Dedifferentiated amniotic fluid mesenchymal stem cell (primary cell): ENCODE measurements at regions not wholly inside any gene's neighbourhood (a gene's known extent, or its start where the extent isn't known, plus 50 kb on each side); places are given as distances from the start of the nearest gene placed in this dataset.

ENCODE experiments used
- DNase-seq: peaks from one replicate; pipeline ENCODE4 v3.0.0-alpha.2; 2016; ENCODE audit errors: extremely low spot score

DNA sequence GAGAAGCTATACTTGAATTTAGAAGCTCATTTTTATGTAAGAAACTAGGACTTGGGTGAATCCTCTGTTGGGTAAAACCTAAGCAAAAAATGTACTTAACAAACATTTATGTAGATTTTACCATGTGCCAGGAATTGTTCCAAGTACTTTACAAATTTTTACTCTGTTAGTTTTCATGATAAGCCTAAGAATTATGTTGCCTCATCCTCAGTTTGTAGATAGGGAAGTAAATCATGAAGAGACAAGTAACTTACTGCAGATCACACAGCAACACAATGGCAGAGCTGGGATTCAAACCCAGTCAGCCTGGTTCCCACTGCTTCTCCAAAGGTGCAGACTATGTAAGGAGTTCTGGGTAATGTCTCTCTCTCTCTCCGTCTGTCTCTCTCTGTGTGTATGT is 169.9 kb downstream of the DIPK2A start:
- DNase-seq: no peak

DNA sequence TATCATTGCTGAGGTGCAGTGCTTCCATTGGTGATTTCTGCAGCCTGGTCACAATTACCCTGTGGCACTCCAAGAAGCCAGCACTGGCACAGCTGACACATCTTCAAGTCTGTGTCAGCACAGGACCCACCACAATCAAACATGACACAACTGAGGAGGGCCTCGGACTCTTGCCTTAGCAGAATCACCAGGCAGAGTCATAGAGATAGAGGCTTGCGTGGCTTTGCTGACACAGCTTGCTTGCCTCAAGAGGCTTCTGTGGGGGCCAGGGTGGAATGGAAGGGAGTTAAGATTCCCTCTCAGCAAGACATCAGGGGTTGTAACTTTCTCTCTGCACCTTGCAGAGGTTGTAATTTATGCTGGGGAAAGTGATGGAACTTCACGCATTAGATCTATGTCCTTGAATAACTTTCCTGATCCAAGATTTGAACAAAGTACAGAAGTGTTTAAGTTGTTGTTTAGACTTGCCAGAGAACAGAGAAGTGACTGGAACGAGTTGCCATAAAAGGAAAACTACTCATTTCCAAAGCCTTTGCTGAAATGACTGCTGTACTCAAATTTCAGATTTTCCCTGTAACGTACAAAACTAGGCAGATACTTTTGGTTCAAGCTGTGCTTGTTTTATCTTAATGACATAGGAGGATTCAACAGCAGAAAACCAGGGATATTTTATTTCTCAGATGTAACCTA is 170.7 kb downstream of the DIPK2A start:
- peak; percentile 46 for DNase-seq

DNA sequence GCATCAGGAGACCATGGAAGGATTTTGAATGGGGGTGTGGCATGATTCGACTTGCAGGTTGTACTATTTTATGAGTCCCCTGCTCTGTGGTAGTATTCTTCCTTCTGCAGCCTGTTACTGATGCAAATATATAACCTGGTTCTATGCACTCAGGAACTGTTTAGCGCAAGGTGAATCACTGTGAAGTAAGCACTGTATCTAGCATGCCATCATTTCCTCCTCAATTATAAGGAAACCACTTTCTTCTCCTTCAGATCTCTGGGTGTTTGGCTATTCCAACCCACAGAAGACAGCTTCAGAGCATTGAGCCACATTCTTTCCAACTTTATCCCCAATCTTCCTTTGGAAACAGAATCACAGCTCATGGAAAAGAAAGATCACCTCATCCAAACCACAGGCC is 176.7 kb downstream of the DIPK2A start:
- no peak for DNase-seq

DNA sequence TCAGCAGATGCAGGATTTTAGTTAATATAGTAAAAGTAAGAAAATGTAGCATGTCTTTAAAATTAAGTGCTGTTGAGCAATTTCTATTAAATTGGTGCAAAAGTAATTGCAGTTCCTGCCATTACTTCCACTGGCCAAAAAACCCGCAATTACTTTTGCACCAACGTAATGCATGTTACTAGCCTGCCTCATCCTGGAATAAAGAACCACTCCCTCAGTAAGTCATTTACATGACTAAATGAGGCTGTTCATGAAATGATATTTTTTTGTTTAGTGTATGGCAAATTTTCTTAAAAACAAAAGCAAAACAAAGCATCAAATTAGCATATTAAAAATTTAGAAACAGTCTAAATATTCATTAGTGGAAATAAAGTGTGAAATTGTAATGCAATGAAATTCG is 180.4 kb downstream of the DIPK2A start:
- no peak for DNase-seq

DNA sequence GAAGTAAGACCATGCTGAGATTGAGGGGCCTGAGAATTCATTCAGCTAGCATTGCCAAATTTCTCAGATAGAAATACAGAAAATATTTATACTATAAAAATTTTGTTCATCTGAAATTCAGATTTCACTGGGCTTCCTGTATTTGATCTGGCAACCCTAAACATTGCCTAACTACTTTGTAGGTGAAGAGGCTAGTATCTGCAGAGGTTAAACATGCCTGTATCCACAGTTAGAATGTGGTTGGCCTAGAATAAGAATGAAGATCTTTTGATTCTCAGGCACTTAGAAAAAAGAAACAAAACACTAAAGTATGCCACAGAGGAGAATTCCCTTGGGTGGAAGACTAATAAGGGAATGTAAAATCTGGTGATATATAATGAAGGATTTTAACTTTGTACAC is 189.0 kb downstream of the DIPK2A start:
- DNase-seq: no peak

DNA sequence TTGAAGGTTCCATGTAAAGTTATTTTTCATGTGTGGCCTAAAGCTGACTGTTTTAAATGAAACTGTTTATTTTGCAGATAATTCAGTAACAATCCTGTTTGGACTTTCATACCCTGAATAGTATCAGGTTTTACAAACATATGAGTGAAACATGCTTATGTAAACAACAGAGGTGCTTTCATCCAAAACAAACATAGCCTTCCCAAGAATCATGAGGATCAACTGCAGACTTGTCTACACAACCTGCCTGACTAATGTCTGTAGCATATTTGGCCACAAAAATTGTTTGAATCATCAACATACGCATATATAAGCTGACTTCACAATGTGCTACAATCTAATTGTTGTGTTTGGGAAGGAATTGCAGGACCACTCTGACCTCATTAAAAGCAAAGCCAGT is 190.4 kb downstream of the DIPK2A start:
- DNase-seq: peak; percentile 77

DNA sequence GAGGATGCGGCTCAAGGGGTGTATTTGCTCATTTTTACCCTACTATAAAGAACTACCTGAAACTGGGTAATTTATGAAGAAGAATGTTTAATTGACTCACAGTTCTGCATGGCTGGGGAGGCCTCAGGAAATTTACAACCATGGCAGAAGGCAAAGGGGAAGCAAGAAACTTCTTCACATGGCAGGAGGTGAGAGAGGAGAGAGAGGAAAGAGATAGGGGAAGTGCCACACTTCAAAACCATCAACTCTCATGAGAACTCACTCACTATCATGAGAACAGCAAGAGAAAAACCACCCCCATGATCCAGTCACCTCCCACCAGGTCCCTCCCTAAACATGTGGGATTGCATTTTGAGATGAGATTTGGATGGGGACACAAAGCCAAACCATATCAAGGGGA is 192.7 kb downstream of the DIPK2A start:
- no peak for DNase-seq

DNA sequence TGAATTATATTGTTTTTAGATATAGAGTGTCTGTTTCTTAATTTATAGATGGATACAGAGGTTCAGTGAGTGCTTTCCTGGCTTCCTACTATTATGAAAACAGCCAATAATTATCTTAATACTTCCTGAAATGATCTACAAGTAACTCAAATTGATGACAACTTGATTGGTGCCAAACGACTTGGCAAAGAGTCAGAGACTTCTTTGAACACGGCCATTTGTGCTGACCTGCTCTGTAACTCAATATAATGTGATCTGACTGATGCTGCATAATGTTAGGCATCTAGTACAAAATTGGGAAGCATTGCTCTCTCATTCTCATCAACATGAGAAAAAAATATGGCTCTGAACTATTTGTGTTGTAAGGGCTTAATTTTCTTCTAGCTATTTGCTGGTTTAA is 193.9 kb downstream of the DIPK2A start:
- no peak for DNase-seq

DNA sequence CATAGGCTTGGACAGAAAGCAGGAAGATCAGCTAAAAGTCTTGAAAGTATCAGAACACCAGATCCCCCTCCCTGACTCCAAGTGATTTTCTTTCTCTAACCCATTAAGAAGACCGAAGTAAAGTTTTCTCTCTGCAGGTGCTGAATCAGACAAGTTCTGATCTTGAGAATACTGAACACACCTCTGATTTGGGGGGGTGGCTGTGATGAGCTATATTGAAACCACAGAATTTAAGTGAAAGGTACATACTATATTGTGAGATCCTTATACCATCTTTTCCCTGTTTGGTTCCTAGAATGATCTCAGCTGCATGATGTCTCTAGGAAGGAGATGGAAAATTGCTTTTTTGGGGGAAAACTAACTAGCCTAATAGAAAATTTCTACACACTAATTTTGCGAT is 196.0 kb downstream of the DIPK2A start:
- no peak for DNase-seq

DNA sequence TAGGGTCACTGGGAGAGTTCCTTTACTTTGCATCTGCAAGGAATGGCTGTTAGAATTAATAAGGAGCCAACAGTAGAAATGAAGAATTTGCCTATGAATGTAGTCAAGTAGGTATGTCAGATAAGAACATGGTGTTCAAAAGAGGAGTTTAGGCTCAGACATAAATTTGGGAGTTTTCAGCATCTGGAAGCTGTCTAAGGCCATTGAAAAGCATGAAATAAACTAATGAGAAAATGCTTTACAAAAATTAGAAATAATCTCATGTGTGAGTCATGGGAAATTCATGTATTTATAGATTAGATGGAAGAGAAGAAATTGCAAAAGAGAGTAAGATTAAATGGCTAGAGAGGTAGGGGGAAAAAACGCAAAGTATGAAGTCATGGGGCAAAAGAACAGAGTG is 201.9 kb downstream of the DIPK2A start:
- no peak for DNase-seq

DNA sequence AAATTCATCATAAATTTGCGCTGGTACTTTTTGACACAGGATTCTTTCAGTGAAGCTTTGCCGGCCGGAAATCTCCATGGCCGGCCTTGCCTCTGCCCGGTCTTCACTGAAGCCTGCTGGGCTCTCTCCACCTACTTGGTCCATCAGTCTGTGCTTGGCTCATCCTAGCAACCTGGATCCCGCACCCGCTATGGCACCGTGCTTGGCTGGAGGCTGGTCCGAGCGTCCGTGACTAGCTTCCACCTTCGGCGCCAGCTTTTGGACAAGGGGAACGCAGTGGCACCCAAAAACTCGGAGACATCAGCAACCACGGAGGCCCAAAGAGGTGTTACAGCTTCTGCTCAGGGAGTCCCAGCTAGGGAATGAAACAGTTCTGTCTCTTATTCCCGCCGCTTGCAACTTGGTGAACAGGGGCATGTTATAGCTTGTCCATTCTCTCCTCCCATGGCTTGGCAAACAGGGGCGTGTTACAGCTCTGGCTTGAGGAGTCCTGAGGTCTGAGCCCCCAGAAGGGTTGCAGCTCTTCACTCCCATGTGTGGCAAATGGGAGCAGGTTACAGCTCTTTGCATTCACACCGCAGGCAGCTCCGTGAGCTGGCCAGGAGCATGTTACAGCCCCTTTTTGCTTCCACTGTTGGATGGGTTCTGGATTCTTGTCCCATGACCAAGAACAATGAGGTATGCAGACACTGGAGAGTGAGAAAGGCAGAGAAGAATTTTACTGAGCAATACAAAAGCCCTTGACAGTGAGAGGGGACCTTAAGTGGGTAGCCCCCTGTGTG is 204.2 kb downstream of the DIPK2A start:
- DNase-seq: no peak

DNA sequence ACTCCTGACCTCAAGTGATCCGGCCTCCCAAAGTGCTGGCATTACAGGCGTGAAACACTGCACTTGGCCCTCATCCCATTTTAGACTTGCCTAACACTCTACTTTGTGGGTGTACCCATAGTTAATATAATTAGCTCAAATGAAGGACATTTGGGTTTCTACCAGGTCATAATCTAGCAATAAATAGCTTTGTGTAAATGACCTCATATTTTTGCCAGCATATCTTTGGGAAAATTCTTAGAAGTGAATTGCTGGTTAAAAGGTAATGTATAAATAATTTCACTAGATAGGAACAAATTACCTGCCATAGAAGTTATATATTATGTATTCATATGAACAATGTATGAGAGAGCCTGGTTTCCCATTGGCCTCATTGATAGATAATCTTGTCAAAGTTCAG is 206.0 kb downstream of the DIPK2A start:
- DNase-seq: no peak

DNA sequence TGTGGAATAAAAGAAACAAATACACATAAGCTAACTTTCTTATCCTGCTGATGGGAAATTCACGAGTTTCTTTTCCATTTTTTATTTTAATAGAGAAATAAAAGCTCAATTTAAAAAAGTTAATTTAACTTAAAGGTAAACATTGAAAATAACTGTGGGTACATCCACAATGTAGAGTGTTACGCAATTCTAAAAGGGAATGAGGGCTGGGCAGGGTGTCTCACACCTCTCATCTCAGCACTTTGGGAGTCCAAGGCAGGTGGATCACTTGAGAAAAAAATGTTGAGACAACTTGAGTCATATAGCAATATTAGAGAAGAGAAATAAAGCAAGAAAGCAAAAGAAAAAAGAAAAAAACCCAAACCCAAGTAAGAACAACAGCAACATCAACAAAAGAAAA is 207.0 kb downstream of the DIPK2A start:
- DNase-seq: no peak

DNA sequence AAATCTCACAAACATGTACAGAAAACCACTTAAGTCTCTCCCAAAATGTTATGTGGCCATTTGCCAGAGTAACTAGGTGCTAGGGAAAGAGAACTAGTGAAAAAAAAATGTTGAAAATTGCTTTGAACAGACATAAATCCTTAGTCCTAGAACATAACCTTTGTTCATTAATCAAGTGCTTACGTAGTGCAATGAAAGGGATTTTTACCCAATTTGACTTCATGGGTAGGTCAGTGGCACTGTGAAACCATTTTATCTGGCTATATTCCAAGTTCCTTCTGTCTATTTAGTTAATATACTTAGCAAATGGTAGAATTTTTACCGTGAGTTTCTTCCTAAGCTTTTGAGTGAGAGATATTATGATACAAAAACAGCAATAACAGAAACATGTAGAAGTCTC is 209.4 kb downstream of the DIPK2A start:
- DNase-seq: no peak

DNA sequence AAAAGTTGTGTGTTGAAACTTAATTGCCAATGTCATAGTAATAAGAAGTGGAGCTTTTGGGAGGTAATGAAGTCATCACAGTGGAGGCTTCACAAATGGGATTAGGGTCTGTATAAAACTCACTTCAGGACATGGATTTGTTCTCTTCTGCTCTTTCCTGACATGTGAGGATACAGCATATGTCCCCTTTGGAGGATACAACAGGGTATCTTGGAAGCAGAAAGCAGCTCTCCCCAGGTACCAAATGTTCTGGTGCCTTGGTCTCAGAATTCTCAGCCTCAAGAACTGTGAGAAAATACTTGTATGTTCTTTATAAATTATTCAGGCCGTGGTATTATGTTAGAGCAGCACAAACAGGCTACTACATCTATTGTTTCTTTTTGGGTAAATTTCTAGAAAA is 210.9 kb downstream of the DIPK2A start:
- DNase-seq: no peak

DNA sequence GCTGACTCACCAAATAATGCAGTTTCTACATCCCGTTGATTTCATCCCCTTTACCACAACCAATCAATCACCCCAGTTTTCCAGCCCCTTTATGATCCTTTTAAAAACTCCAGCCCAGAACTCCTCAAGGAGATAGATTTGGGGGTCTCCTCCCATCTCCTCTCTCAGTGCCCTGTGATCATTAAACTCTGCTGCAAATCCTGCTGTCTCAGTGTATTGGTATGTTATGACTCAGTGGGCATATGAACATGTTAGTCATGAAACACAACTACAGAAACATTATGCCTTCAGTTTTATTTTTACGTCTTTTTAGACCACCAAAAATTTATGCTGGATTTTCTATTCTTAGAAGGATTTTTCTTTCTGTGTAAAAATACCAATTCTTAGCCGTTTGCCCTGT is 213.7 kb downstream of the DIPK2A start:
- no peak for DNase-seq

DNA sequence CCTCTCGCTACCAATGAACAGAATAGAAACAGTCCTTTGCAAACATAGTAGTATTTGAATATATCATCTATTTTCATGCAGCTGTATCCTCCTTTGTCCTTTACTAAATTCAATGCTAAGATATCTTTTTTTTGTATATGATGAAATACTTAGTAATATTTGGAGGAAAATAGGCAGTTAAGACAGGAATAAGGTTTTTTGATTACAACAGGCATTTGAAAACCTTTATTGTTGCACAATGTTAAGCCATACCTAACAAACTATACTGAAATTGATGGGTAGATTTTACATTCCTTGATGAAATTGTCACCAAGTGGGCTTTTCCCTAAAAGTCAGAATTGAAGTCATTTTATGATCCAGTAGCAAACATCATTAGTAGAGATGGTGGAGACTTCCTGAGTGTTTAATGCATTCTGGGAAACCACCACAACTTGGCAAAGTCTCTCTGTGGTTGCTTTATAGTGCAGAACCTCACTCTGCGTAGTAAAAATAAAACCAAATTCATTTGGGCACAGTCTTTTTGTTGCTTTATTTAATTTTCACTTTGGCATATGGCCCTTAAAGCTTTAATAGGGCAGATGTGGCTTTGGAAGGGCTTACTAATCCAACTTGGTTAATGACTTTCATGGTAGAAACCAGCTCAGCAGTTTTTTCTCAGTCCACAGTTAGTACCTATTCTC is 216.0 kb downstream of the DIPK2A start:
- peak; percentile 25 for DNase-seq

DNA sequence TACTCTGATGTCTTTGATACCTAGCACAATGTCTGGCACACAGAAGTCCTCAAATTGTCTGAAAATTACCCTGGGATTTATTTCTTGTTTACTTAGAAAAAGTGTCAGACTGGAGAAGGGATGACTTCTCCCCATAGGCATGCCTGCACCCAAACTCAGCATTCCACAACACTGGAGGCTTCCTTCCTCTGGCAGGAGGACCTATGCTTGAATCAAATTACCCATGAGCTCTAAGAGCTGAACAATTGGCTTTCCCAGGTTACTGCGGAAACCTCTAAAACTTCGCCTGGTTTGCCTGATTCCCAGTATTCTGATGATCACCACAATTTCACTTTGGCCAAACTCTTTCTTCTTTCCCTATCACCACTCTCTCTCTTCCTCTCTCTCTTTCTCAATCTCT is 217.4 kb downstream of the DIPK2A start:
- peak; percentile 20 for DNase-seq

DNA sequence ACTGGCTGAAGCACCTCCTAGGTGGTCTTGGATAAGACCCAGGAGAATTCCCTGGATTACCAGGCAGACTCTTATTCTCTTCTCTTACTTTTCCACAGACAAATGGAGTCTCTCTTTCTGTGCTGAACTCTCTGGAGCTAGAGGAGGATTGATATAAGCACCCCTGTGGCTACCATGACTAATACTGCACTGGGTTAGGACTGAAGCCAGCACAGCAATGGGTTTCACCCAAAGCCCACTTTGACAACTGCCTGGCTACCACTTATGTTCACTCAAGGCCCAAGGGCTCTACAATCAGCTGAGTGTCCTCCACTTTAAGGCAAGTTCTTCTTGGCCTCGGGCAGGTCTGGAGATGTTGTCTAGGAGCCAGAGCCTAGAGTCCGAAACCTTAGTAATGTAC is 225.5 kb downstream of the DIPK2A start:
- no peak for DNase-seq

DNA sequence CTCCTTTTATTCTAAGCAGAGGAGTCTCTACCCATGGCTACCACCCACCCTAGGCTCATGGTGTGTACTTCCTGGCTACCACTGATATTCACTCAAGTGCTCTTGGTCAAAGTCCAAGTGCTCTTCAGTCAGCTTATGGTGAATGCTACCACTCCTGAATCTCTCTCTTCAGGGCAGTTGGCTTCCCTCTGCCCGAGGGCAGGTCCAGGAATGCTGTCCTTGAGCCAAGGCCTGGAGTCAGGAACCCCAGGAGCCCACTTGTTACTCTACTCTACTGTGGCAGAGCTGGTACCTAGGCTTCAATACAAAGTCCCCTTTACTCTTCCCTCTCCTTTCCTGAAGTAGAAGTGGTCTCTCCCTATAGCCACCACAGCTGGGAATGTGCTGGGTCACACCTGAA is 226.0 kb downstream of the DIPK2A start:
- DNase-seq: no peak

DNA sequence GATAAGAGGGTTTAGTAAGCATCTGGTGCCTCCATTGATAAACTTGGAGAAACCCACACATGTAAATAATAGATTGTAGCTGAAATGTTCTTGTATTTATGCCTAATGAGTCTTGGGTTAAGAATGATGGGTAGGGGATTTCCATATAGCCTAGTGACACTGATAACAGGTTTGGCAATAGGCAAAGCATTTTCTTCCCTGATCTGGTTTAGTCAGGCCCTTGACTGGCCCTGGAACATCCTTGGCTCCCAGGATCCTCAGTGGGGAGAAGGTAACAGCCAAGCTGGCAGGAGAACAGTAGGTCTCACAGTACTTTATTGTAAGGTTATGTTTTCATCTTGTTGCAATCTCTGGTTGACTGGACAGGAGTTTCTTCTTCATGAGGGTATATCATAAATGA is 228.4 kb downstream of the DIPK2A start:
- DNase-seq: no peak

DNA sequence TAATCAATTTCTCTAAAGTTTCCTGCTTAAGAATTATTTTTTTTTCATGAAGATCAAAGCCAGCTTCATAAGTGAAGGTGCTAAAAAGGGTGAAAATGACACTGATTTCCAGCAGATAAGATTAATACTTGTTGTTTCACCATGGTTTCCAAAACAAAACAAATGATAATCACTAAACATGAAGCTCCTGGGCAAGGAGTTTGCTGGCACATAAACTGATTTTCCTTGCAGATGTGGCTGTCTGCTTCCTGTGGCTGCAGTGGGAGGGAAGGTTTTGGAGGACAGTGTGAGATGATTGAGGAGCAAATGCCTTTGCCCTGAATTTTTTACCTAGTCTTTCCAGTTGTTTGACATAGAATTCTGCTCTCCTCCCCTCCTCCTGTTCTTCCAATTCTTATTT is 228.8 kb downstream of the DIPK2A start:
- DNase-seq: no peak

DNA sequence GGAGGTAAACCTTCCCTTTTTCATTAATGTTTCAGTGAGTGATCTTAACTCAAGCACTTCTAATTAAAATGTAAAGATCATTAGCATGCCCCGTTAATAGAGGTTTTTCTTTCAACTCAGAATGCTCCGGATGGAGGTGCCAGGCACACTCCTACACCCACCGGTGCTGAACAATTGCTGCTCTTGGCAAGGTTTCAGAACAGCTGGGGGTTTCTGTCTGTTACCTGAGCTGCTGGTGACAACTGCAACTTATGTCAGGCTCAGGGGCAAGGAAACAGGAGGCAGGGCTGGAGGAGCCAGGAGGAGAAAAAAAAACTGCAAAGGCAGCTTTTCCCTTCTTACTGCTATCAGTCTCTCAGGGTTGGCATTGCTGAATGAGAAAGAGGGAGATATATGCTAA is 250.1 kb downstream of the DIPK2A start:
- no peak for DNase-seq
